NB4 (cell line): ENCODE measurements at regions not wholly inside any gene's neighbourhood (a gene's known extent, or its start where the extent isn't known, plus 50 kb on each side); places are given as distances from the start of the nearest gene placed in this dataset.

Experiments
- CTCF ChIP-seq: IDR thresholded peaks from one replicate; pipeline ENCODE4 v1.5.1; 2012; ENCODE audit warnings: low read depth, low read length
- MYC ChIP-seq: IDR thresholded peaks from 2 replicates; pipeline ENCODE4 v1.6.1; 2011; ENCODE audit warnings: low read depth, low read length
- POLR2A ChIP-seq: IDR thresholded peaks from 2 replicates; pipeline ENCODE4 v1.6.1; 2011; ENCODE audit warnings: mild to moderate bottlenecking; ENCODE audit not compliant: insufficient read length; ENCODE audit errors: extremely low read depth

GRCh38 chr4:156538210-156538609 lies 433.4 kb downstream of the PDGFC start:
- TF ChIP-seq CTCF (no peak), POLR2A (no peak), MYC (no peak)
